IMR-90 (cell line): ENCODE measurements at regions not wholly inside any gene's neighbourhood (a gene's known extent, or its start where the extent isn't known, plus 50 kb on each side); places are given as distances from the start of the nearest gene placed in this dataset.

Experiments used
- ATAC-seq: fragments of 200-7000 bp; cut with Tn5 transposase; 2 replicates; pipeline ENCODE4 v1.9.1; 2020; ENCODE audit warnings: low read depth, mild to moderate bottlenecking, moderate library complexity
- BruUV-seq: library from RNA; stranded (reverse); fragments of 400-500 nt; replicated peaks from 2 replicates; lab custom pipeline; 2021; lab: Mats Ljungman, UMichigan
- CTCF ChIA-PET: fragments of 300-600 bp; formaldehyde crosslinking; extraction: SDS; loops from one replicate; lab custom pipeline; 2021; ENCODE audit warnings: antibody characterized with exemption; lab: Yijun Ruan, JAX
- POLR2A ChIA-PET: fragments of 300-600 bp; sonication (Branson Sonifier 250); formaldehyde crosslinking; loops from one replicate; lab custom pipeline; 2022; ENCODE audit warnings: antibody characterized with exemption; ENCODE audit not compliant: unreplicated experiment; lab: Charles Lee
- DNase-seq: peaks from one replicate; pipeline ENCODE4 v3.0.0; 2013
- H2AFZ ChIP-seq: replicated peaks from 2 replicates; pipeline ENCODE3; 2013; ENCODE audit warnings: low read length, mild to moderate bottlenecking; ENCODE audit not compliant: poor library complexity
- H2AK5ac ChIP-seq: 2 replicates; pipeline ENCODE4 v1.6.1; 2013; ENCODE audit warnings: low read depth, low read length, inconsistent platforms
- H2AK9ac ChIP-seq: replicated peaks from 2 replicates; pipeline ENCODE3; 2013; ENCODE audit warnings: mild to moderate bottlenecking, low read depth, low read length, moderate library complexity; ENCODE audit not compliant: poor library complexity
- H2BK120ac ChIP-seq: 2 replicates; pipeline ENCODE4 v1.6.1; 2013; ENCODE audit warnings: low read depth, low read length, inconsistent platforms
- H2BK15ac ChIP-seq: 3 replicates; pipeline ENCODE4 v1.6.1; 2013; ENCODE audit warnings: low read depth, low read length, inconsistent platforms
- H2BK20ac ChIP-seq: 2 replicates; pipeline ENCODE4 v1.6.1; 2013; ENCODE audit warnings: low read depth, mild to moderate bottlenecking, inconsistent platforms, low read length, moderate library complexity
- H2BK5ac ChIP-seq: 2 replicates; pipeline ENCODE4 v1.6.1; 2013; ENCODE audit warnings: mild to moderate bottlenecking, low read depth, low read length, inconsistent platforms; ENCODE audit not compliant: poor library complexity, severe bottlenecking
- H3K14ac ChIP-seq: replicated peaks from 2 replicates; pipeline ENCODE4 v1.6.1; 2013; ENCODE audit warnings: low read depth, low read length, inconsistent platforms
- H3K18ac ChIP-seq: 2 replicates; pipeline ENCODE4 v1.6.1; 2013; ENCODE audit warnings: low read depth, low read length, control low read depth
- H3K23ac ChIP-seq: 2 replicates; pipeline ENCODE4 v1.6.1; 2013; ENCODE audit warnings: low read depth, low read length, inconsistent platforms
- H3K27ac ChIP-seq: 2 replicates; pipeline ENCODE4 v1.5.1; 2013; ENCODE audit warnings: mild to moderate bottlenecking, control low read depth, low read length; ENCODE audit not compliant: insufficient read depth
- H3K27me3 ChIP-seq: 2 replicates; pipeline ENCODE4 v1.6.1; 2013; ENCODE audit warnings: low read length; ENCODE audit not compliant: control insufficient read depth, insufficient read depth
- H3K36me3 ChIP-seq: 2 replicates; pipeline ENCODE4 v1.6.1; 2013; ENCODE audit warnings: low read length, mixed read lengths; ENCODE audit not compliant: control insufficient read depth, insufficient read depth
- H3K4ac ChIP-seq: 2 replicates; pipeline ENCODE4 v1.6.1; 2013; ENCODE audit warnings: low read depth, low read length, inconsistent platforms
- H3K4me1 ChIP-seq: 2 replicates; pipeline ENCODE4 v1.6.1; 2013; ENCODE audit warnings: low read length, mixed read lengths; ENCODE audit not compliant: control insufficient read depth, insufficient read depth
- H3K4me2 ChIP-seq: 2 replicates; pipeline ENCODE4 v1.6.1; 2013; ENCODE audit warnings: low read depth, mild to moderate bottlenecking, control low read depth, low read length, moderate library complexity
- H3K4me3 ChIP-seq: 2 replicates; pipeline ENCODE4 v1.5.1; 2013; ENCODE audit warnings: low read depth, mild to moderate bottlenecking, control low read depth, low read length, moderate library complexity; ENCODE audit not compliant: insufficient read depth
- H3K56ac ChIP-seq: 2 replicates; pipeline ENCODE4 v1.6.1; 2013; ENCODE audit warnings: low read length, inconsistent platforms; ENCODE audit not compliant: insufficient read depth; ENCODE audit errors: extremely low read depth
- H3K79me1 ChIP-seq, 2 experiments: 2 replicates each; pipeline ENCODE4 v1.6.1; 2013; ENCODE audit warnings: low read length in 2 of 2, inconsistent platforms in 1 of 2, low read depth in 1 of 2
- H3K9ac ChIP-seq: 2 replicates; pipeline ENCODE4 v1.6.1; 2013; ENCODE audit warnings: low read depth, low read length, control low read depth
- H3K9me1 ChIP-seq: 2 replicates; pipeline ENCODE4 v1.6.1; 2013; ENCODE audit warnings: low read length, inconsistent platforms; ENCODE audit not compliant: insufficient read depth
- H3K9me3 ChIP-seq: 2 replicates; pipeline ENCODE4 v1.6.1; 2013; ENCODE audit warnings: low read length; ENCODE audit not compliant: control insufficient read depth, insufficient read depth
- H4K20me1 ChIP-seq: 2 replicates; pipeline ENCODE4 v1.6.1; 2013; ENCODE audit warnings: low read length, inconsistent platforms; ENCODE audit not compliant: insufficient read depth
- H4K5ac ChIP-seq: 2 replicates; pipeline ENCODE4 v1.6.1; 2013; ENCODE audit warnings: mild to moderate bottlenecking, low read depth, low read length, control low read depth
- H4K8ac ChIP-seq, 2 experiments: 2 replicates each; pipeline ENCODE4 v1.6.1; 2013; ENCODE audit warnings: low read depth in 2 of 2, low read length in 2 of 2, control low read depth in 1 of 2, inconsistent platforms in 1 of 2
- H4K91ac ChIP-seq: 2 replicates; pipeline ENCODE4 v1.6.1; 2013; ENCODE audit warnings: low read depth, low read length, inconsistent platforms; ENCODE audit not compliant: insufficient read depth
- CTCF ChIP-seq: conservative IDR thresholded peaks from 2 replicates; pipeline ENCODE4 v1.5.1; 2012; ENCODE audit warnings: mild to moderate bottlenecking, low read depth, low read length, improper control_type of control experiment
- NFE2L2 ChIP-seq: fragments of 150-350 bp; IDR thresholded peaks from 2 replicates; pipeline ENCODE4 v1.6.1; 2016; ENCODE audit warnings: low read depth, mild to moderate bottlenecking, low read length
- WGBS, 2 experiments: methylation state at CpG; one replicate each; pipeline versions ENCODE4 v1.1.5 to v1.1.7; 2013; ENCODE audit warnings: missing lambda C conversion rate in 2 of 2; ENCODE audit not compliant: insufficient read length in 1 of 2; ENCODE audit errors: extremely low coverage in 2 of 2; 5-methylcytosine and 5-hydroxymethylcytosine counted together
- dilution Hi-C: fragments of 300-500 bp; cut with HindIII; formaldehyde crosslinking; loops from one replicate; pipeline ENCODE4 v1.14.3; 2018; ENCODE audit warnings: low sequenced_read_pairs; ENCODE audit not compliant: unreplicated experiment
- in situ Hi-C: fragments of 300-500 bp; cut with MboI; formaldehyde crosslinking; loops from 3 replicates; pipeline ENCODE4 v1.14.3; 2019; ENCODE audit warnings: low sequenced_read_pairs, inconsistent platforms, mixed read lengths
- intact Hi-C: fragments of 100-400 bp; cut with micrococcal nuclease; formaldehyde crosslinking; loops from 2 replicates; pipeline ENCODE4 v1.10.0; 2022

DNA sequence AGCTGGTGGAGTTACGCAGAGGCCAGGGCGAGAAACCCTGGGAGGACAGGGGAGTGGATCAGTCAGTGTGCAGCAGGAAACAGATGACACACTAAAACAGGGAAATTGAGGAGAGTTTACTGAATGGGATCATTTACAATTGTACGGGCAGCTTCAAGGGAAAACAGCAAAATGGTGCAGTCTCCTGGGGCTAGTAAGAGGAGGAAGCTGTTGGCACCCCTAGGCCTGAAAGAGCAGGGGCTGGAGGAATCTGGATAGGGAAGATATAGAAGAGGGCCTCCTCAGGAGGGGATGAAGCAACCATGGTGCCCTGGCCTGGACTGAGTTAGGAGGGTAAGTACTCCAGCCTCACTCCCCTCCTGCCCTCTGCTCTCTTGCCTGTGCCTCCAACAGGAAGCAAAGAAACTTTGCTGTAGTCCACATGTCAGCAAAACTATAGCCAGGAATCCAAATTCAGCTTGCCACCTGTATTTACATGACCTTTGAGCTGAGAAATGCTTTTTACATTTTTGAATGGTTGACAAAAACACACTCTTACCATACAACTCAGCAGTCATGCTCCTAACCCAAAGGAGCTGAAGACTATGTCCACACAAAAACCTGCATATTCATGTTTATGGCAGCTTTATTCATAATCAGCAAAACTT is 52.3 kb upstream of the OPN4 start:
- no peaks in the 10 kb centered on the region; the same call in 1 of the 2 replicates for H3K4me1 ChIP-seq
- BruUV-seq: no TSS peak
- H3K79me1 ChIP-seq: no peaks in the 10 kb centered on the region
- POLR2A ChIA-PET: no interaction called here
- no peaks in the 10 kb centered on the region for H3K9me3 ChIP-seq
- no peak overlapping the region for H3K9ac ChIP-seq
- no peak overlapping the region for H2BK15ac ChIP-seq
- H3K14ac ChIP-seq: no peak overlapping the region; the same call in 1 of the 2 replicates
- ATAC-seq (peak; percentile 60), DNase-seq (peak; percentile 19)
- H3K4me2 ChIP-seq: no peak overlapping the region
- dilution Hi-C loops: no loop called here
- no peak overlapping the region for H3K56ac ChIP-seq
- H2BK120ac ChIP-seq: no peak overlapping the region
- H4K20me1 ChIP-seq: no peaks in the 10 kb centered on the region
- H4K5ac ChIP-seq: no peak overlapping the region
- no peak overlapping the region for H2AK9ac ChIP-seq
- no peak overlapping the region for H3K18ac ChIP-seq
- H3K23ac ChIP-seq: no peak overlapping the region
- H3K4me3 ChIP-seq: no peak overlapping the region
- intact Hi-C loops: no loop called here
- no peak overlapping the region for H3K27ac ChIP-seq
- H2BK5ac ChIP-seq: no peak overlapping the region
- H4K91ac ChIP-seq: no peak overlapping the region
- no peaks in the 10 kb centered on the region for H3K36me3 ChIP-seq
- peaks cover 6% of the 10 kb centered on the region for H3K27me3 ChIP-seq
- CTCF ChIA-PET: interaction anchor here (0.7 kb wide), 1 partner anchor 8 kb away, joined by 5 read pairs; no protein-coding TSS in a partner anchor
- H2AFZ ChIP-seq: no peak overlapping the region
- H3K9me1 ChIP-seq: no peaks in the 10 kb centered on the region
- WGBS, 2 experiments: 92% methylated on average over 3 of the region's 3 CpGs; no CpG with 5 or more reads in 1 of the 2 experiments
- in situ Hi-C loops: no loop called here
- no peak overlapping the region for H4K8ac ChIP-seq
- no peak overlapping the region for H2AK5ac ChIP-seq
- H2BK20ac ChIP-seq: no peak overlapping the region
- TF ChIP-seq NFE2L2: no peak
- TF ChIP-seq CTCF: no peak
- no peak overlapping the region for H3K4ac ChIP-seq
